K562 (cell line): ENCODE measurements at regions not wholly inside any gene's neighbourhood (a gene's known extent, or its start where the extent isn't known, plus 50 kb on each side); places are given as distances from the start of the nearest gene placed in this dataset.
A peak's percentile ranks its signal among the peaks of the same experiment; 100 is the strongest.

Experiments used
- ARID1B ChIP-seq: fragments of 450-650 bp; IDR thresholded peaks from 2 replicates; pipeline ENCODE4 v1.6.1; 2016; ENCODE audit warnings: antibody characterized with exemption, mild to moderate bottlenecking, inconsistent platforms
- LCOR ChIP-seq: sonication (generic); formaldehyde crosslinking; IDR thresholded peaks from 2 replicates; pipeline ENCODE4 v1.8.0; 2022; ENCODE audit warnings: mild to moderate bottlenecking, missing genetic modification reagents
- NFE2 ChIP-seq: IDR thresholded peaks from 2 replicates; pipeline ENCODE4 v1.6.1; 2014; ENCODE audit warnings: antibody characterized with exemption, low read depth
- ZFX ChIP-seq: sonication (generic); formaldehyde crosslinking; IDR thresholded peaks from 2 replicates; pipeline ENCODE4 v1.8.0; 2022; ENCODE audit warnings: mild to moderate bottlenecking, missing genetic modification reagents, moderate library complexity
- TF ChIP-seq, protein P1 (sequence below): fragments of 450-650 bp; IDR thresholded peaks from 2 replicates; pipeline ENCODE4 v1.6.1; 2016; ENCODE audit warnings: mild to moderate bottlenecking, moderate library complexity
- TF ChIP-seq, protein P2 (sequence below), 2 experiments: IDR thresholded peaks; 2 replicates each; pipeline ENCODE4 v1.6.1; 2011; ENCODE audit warnings: borderline replicate concordance in 1 of 2, control low read depth in 1 of 2, low read depth in 1 of 2, low read length in 1 of 2, mild to moderate bottlenecking in 1 of 2, mixed read lengths in 1 of 2, moderate library complexity in 1 of 2; ENCODE audit not compliant: insufficient read depth in 1 of 2, insufficient read length in 1 of 2, poor library complexity in 1 of 2, severe bottlenecking in 1 of 2; ENCODE audit errors: extremely low read depth in 1 of 2

DNA sequence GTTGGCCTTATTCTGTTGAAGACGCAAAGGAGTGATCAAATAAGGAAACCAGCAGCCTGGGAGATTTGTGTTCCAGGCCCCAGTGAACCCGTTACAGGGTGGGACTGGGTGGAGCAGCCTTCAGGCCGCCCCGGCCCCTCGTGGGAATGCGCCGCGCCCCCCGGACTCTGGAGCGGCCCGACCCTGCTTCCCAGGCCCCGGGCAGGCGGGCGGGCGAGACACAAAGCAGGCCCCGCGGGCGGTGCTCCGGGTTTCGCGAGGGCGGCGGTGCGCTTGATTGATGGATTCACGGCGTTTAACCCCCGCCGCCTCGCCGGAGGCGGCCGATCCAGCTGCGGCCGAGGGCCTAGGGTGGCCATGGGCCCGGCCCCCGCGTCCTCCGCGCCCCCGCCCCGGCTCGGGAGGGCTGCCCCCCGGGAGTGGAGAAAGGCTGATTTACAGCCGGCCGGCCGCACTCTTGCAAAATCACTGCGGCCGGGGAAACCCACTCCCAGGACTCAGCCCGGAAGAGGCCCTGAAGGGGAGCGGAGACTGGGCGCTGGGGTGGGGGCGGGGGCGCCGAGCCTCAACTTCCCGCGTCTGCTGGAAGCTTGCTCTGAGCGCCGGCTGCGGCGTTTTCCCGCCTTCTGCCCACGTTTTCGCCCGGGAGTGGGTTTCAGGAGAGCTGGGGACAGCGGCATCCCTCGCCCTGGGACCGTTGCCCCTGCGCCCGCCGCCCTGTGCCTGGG is 299.6 kb upstream of the NFE2L3 start (continued):
- TF ChIP-seq, protein P1, sequence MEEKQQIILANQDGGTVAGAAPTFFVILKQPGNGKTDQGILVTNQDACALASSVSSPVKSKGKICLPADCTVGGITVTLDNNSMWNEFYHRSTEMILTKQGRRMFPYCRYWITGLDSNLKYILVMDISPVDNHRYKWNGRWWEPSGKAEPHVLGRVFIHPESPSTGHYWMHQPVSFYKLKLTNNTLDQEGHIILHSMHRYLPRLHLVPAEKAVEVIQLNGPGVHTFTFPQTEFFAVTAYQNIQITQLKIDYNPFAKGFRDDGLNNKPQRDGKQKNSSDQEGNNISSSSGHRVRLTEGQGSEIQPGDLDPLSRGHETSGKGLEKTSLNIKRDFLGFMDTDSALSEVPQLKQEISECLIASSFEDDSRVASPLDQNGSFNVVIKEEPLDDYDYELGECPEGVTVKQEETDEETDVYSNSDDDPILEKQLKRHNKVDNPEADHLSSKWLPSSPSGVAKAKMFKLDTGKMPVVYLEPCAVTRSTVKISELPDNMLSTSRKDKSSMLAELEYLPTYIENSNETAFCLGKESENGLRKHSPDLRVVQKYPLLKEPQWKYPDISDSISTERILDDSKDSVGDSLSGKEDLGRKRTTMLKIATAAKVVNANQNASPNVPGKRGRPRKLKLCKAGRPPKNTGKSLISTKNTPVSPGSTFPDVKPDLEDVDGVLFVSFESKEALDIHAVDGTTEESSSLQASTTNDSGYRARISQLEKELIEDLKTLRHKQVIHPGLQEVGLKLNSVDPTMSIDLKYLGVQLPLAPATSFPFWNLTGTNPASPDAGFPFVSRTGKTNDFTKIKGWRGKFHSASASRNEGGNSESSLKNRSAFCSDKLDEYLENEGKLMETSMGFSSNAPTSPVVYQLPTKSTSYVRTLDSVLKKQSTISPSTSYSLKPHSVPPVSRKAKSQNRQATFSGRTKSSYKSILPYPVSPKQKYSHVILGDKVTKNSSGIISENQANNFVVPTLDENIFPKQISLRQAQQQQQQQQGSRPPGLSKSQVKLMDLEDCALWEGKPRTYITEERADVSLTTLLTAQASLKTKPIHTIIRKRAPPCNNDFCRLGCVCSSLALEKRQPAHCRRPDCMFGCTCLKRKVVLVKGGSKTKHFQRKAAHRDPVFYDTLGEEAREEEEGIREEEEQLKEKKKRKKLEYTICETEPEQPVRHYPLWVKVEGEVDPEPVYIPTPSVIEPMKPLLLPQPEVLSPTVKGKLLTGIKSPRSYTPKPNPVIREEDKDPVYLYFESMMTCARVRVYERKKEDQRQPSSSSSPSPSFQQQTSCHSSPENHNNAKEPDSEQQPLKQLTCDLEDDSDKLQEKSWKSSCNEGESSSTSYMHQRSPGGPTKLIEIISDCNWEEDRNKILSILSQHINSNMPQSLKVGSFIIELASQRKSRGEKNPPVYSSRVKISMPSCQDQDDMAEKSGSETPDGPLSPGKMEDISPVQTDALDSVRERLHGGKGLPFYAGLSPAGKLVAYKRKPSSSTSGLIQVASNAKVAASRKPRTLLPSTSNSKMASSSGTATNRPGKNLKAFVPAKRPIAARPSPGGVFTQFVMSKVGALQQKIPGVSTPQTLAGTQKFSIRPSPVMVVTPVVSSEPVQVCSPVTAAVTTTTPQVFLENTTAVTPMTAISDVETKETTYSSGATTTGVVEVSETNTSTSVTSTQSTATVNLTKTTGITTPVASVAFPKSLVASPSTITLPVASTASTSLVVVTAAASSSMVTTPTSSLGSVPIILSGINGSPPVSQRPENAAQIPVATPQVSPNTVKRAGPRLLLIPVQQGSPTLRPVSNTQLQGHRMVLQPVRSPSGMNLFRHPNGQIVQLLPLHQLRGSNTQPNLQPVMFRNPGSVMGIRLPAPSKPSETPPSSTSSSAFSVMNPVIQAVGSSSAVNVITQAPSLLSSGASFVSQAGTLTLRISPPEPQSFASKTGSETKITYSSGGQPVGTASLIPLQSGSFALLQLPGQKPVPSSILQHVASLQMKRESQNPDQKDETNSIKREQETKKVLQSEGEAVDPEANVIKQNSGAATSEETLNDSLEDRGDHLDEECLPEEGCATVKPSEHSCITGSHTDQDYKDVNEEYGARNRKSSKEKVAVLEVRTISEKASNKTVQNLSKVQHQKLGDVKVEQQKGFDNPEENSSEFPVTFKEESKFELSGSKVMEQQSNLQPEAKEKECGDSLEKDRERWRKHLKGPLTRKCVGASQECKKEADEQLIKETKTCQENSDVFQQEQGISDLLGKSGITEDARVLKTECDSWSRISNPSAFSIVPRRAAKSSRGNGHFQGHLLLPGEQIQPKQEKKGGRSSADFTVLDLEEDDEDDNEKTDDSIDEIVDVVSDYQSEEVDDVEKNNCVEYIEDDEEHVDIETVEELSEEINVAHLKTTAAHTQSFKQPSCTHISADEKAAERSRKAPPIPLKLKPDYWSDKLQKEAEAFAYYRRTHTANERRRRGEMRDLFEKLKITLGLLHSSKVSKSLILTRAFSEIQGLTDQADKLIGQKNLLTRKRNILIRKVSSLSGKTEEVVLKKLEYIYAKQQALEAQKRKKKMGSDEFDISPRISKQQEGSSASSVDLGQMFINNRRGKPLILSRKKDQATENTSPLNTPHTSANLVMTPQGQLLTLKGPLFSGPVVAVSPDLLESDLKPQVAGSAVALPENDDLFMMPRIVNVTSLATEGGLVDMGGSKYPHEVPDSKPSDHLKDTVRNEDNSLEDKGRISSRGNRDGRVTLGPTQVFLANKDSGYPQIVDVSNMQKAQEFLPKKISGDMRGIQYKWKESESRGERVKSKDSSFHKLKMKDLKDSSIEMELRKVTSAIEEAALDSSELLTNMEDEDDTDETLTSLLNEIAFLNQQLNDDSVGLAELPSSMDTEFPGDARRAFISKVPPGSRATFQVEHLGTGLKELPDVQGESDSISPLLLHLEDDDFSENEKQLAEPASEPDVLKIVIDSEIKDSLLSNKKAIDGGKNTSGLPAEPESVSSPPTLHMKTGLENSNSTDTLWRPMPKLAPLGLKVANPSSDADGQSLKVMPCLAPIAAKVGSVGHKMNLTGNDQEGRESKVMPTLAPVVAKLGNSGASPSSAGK: peak; percentile 31; the same call in 1 of the 2 replicates
- TF ChIP-seq NFE2 (no peak), LCOR (CRISPR knock-in tag) (no peak), ZFX (CRISPR knock-in tag) (peak; percentile 58; the same call in 1 of the 2 replicates), ARID1B (no peak)
- TF ChIP-seq, protein P2, sequence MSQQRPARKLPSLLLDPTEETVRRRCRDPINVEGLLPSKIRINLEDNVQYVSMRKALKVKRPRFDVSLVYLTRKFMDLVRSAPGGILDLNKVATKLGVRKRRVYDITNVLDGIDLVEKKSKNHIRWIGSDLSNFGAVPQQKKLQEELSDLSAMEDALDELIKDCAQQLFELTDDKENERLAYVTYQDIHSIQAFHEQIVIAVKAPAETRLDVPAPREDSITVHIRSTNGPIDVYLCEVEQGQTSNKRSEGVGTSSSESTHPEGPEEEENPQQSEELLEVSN (IDR thresholded peaks at IDR 0.05; ENCODE audit: borderline replicate concordance in 1 of 2, extremely low read depth in 1 of 2, insufficient read depth in 1 of 2, insufficient read length in 1 of 2, low read depth in 1 of 2, low read length in 1 of 2, poor library complexity in 1 of 2, severe bottlenecking in 1 of 2): peak in 1 of 2 experiments; percentile 42
